ENCODE measurements at regions not wholly inside any gene's neighbourhood (a gene's known extent, or its start where the extent isn't known, plus 50 kb on each side); places are given as distances from the start of the nearest gene placed in this dataset.

GRCh38 chr3:165903885-165904630 is 66.8 kb upstream of the BCHE start:
- Mint-ChIP-seq H3K27ac (no peak overlapping the region), H3K36me3 (no peaks in the 10 kb centered on the region), H3K4me3 (no peak overlapping the region), H3K4me1 (no peaks in the 10 kb centered on the region), H3K27me3 (ENCODE audit: low read depth in 3 of 3) (no peaks in the 10 kb centered on the region), H3K9me3 (peaks cover 0 to 14% (median 4%) of the 10 kb centered on the region in 7 donors)
- H4K20me1 ChIP-seq (ENCODE audit: insufficient read depth, low read length) = no peaks in the 10 kb centered on the region
- H3K4me1 ChIP-seq (ENCODE audit: control insufficient read depth in 1 of 2, insufficient read depth in 2 of 2, low read length in 2 of 2) = no peaks in the 10 kb centered on the region
- 95% methylated on average over 5 of the region's 7 CpGs for WGBS (ENCODE audit: insufficient coverage)
- peaks cover 0 to 5% of the 10 kb centered on the region in 2 donors for H3K9me3 ChIP-seq (replicated peaks in 1 of 2; ENCODE audit: control insufficient read depth in 1 of 2, insufficient read depth in 1 of 2, low read length in 2 of 2)
- H3K79me2 ChIP-seq (ENCODE audit: insufficient read depth, low read length) = no peaks in the 10 kb centered on the region
- TF ChIP-seq CTCF (IDR thresholded peaks at IDR 0.05) = no peak
- no peaks in the 10 kb centered on the region for H3K27me3 ChIP-seq (ENCODE audit: control insufficient read depth in 2 of 2, insufficient read depth in 2 of 2, low read length in 2 of 2)
- no peak overlapping the region for H3K4me2 ChIP-seq (replicated peaks; ENCODE audit: extremely low read depth, low read length, poor library complexity, severe bottlenecking)
- no peak overlapping the region for H2AFZ ChIP-seq (ENCODE audit: insufficient read depth, low read depth, low read length, poor library complexity, severe bottlenecking)
- intact Hi-C loops (cut with micrococcal nuclease) = no loop called here
- no peak overlapping the region for H3K4me3 ChIP-seq (replicated peaks in 1 of 3; ENCODE audit: low read depth in 2 of 3, low read length in 3 of 3)
- no peak overlapping the region for H3K27ac ChIP-seq (ENCODE audit: low read depth in 1 of 2, low read length in 2 of 2)
- DNase-seq = no peak
- H3K9ac ChIP-seq (ENCODE audit: insufficient read depth, low read length, poor library complexity, severe bottlenecking) = no peak overlapping the region
- H3K36me3 ChIP-seq (replicated peaks in 1 of 2; ENCODE audit: control insufficient read depth in 1 of 2, insufficient read depth in 2 of 2, low read length in 2 of 2) = no peaks in the 10 kb centered on the region

- TF ChIP-seq CTCF (IDR thresholded peaks at IDR 0.05) = no peak
- H3K9me3 Mint-ChIP-seq = peaks cover 0 to 8% (median 4%) of the 10 kb centered on the region in 7 donors
- H3K9me3 ChIP-seq (replicated peaks in 1 of 2; ENCODE audit: control insufficient read depth in 1 of 2, insufficient read depth in 1 of 2, low read length in 2 of 2) = peaks cover 0 to 3% of the 10 kb centered on the region in 2 donors
- no peaks in the 10 kb centered on the region for H4K20me1 ChIP-seq (ENCODE audit: insufficient read depth, low read length)
- no peak for DNase-seq
- no peaks in the 10 kb centered on the region for H3K36me3 Mint-ChIP-seq
- no peak overlapping the region for H3K4me3 Mint-ChIP-seq
- H2AFZ ChIP-seq (ENCODE audit: insufficient read depth, low read depth, low read length, poor library complexity, severe bottlenecking) = no peak overlapping the region
- H3K9ac ChIP-seq (ENCODE audit: insufficient read depth, low read length, poor library complexity, severe bottlenecking) = no peak overlapping the region
- no CpG with 5 or more reads among the region's 1 CpG for WGBS (ENCODE audit: insufficient coverage)
- no peaks in the 10 kb centered on the region for H3K4me1 ChIP-seq (ENCODE audit: control insufficient read depth in 1 of 2, insufficient read depth in 2 of 2, low read length in 2 of 2)
- no peak overlapping the region for H3K27ac ChIP-seq (ENCODE audit: low read depth in 1 of 2, low read length in 2 of 2)
- no peaks in the 10 kb centered on the region for H3K79me2 ChIP-seq (ENCODE audit: insufficient read depth, low read length)
- H3K27me3 Mint-ChIP-seq (ENCODE audit: low read depth in 3 of 3) = no peaks in the 10 kb centered on the region
- intact Hi-C loops (cut with micrococcal nuclease) = no loop called here
- no peaks in the 10 kb centered on the region for H3K36me3 ChIP-seq (replicated peaks in 1 of 2; ENCODE audit: control insufficient read depth in 1 of 2, insufficient read depth in 2 of 2, low read length in 2 of 2)
- H3K4me3 ChIP-seq (replicated peaks in 1 of 3; ENCODE audit: low read depth in 2 of 3, low read length in 3 of 3) = no peak overlapping the region
- no peaks in the 10 kb centered on the region for H3K4me1 Mint-ChIP-seq
- H3K4me2 ChIP-seq (replicated peaks; ENCODE audit: extremely low read depth, low read length, poor library complexity, severe bottlenecking) = no peak overlapping the region
- H3K27me3 ChIP-seq (ENCODE audit: control insufficient read depth in 2 of 2, insufficient read depth in 2 of 2, low read length in 2 of 2) = no peaks in the 10 kb centered on the region
- no peak overlapping the region for H3K27ac Mint-ChIP-seq
Observed at GRCh38 chr3:165899066-165899465, 61.8 kb upstream of the BCHE start.

Measured in CD14-positive monocyte (primary cell).